ENCODE measurements at regions not wholly inside any gene's neighbourhood (a gene's known extent, or its start where the extent isn't known, plus 50 kb on each side); places are given as distances from the start of the nearest gene placed in this dataset.
"Not testable (repeated sequence)": the region's sequence is repeated elsewhere in the genome, so short reads cannot be mapped to it uniquely, and the experiment has no call there.

DNA sequence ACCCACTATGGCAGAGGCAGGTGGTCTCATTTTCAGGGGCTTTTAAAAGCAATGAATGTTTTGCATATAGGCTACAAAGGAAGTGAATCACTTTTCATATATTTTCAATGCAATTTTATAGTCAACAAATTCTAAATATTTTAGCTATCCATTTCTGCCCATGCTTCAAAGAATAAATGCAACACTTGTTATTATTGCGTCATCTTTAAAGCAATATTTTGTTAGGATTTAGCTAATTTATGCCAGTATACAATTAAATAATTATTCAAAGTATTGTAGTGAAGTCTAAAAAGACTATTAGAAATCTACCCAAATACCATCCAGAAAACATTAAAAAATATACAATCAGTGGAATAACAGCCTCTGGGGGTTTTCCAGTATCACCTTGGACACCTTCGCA is 509.1 kb upstream of the SPANXN1 start:
- intact Hi-C loops (cut with DNase I): no loop called here
- no peaks in the 10 kb centered on the region for H3K36me3 ChIP-seq
- TF ChIP-seq POLR2A (IDR thresholded peaks at IDR 0.05): no peak
- no peak for TF ChIP-seq POLR2AphosphoS5 (IDR thresholded peaks at IDR 0.05; ENCODE audit: insufficient read depth in 1 of 2, low read depth in 1 of 2)
- no peaks in the 10 kb centered on the region for H3K9me3 ChIP-seq
- DNase-seq (ENCODE audit: extremely low spot score in 2 of 2): no peak
- no peaks in the 10 kb centered on the region for H3K4me1 ChIP-seq
- no peak overlapping the region for H3K4me3 ChIP-seq
- no peaks in the 10 kb centered on the region for H3K27me3 ChIP-seq
- no peak overlapping the region for H3K27ac ChIP-seq

GRCh38 chrX:144768540-144768939 is 478.8 kb upstream of the SPANXN1 start:
- intact Hi-C loops (cut with DNase I): no loop called here
- Histone ChIP-seq H3K4me1 (no peaks in the 10 kb centered on the region), H3K36me3 (no peaks in the 10 kb centered on the region), H3K4me3 (no peak overlapping the region), H3K27me3 (no peaks in the 10 kb centered on the region), H3K9me3 (no peaks in the 10 kb centered on the region), H3K27ac (no peak overlapping the region)
- TF ChIP-seq CTCF (IDR thresholded peaks at IDR 0.05) (no peak), POLR2A (IDR thresholded peaks at IDR 0.05) (no peak), POLR2AphosphoS5 (IDR thresholded peaks at IDR 0.05; ENCODE audit: insufficient read depth in 1 of 2, low read depth in 1 of 2) (no peak)
- DNase-seq (ENCODE audit: extremely low spot score in 2 of 2): no peak

GRCh38 chrX:144783528-144783927 is 463.8 kb upstream of the SPANXN1 start:
- H3K27me3 ChIP-seq; H3K4me3 ChIP-seq; H3K4me1 ChIP-seq; H3K36me3 ChIP-seq; H3K27ac ChIP-seq; H3K9me3 ChIP-seq; DNase-seq (ENCODE audit: extremely low spot score in 2 of 2): not testable (repeated sequence)
- intact Hi-C loops (cut with DNase I): loop anchor here (5.0 kb wide), 1 partner anchor 1194 kb away; no protein-coding TSS in a partner anchor

DNA sequence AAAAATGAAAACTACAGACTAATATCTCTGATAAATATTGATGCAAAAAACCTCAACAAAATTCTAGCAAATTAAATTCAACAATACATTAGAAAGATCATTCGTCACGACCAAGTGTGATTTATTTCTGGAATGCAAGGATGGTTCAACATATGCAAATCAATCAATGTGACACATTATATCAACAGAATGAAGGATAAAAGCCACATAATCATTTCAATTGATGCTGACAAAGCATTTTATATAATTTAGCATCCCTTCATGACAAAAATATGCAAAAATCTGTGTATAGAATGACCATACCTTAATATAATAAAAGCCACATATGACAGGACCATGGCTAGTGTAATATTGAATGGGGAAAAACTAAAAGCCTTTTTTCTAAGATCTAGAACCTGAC is 457.2 kb upstream of the SPANXN1 start:
- H3K27ac ChIP-seq: no peak overlapping the region
- no peaks in the 10 kb centered on the region for H3K4me1 ChIP-seq
- peaks cover 8% of the 10 kb centered on the region for H3K9me3 ChIP-seq
- no peaks in the 10 kb centered on the region for H3K27me3 ChIP-seq
- DNase-seq (ENCODE audit: extremely low spot score in 2 of 2): no peak
- no peak for TF ChIP-seq POLR2A (IDR thresholded peaks at IDR 0.05)
- TF ChIP-seq CTCF (IDR thresholded peaks at IDR 0.05): no peak
- TF ChIP-seq POLR2AphosphoS5 (IDR thresholded peaks at IDR 0.05; ENCODE audit: insufficient read depth in 1 of 2, low read depth in 1 of 2): no peak
- H3K4me3 ChIP-seq: no peak overlapping the region
- H3K36me3 ChIP-seq: no peaks in the 10 kb centered on the region
- intact Hi-C loops (cut with DNase I): no loop called here

DNA sequence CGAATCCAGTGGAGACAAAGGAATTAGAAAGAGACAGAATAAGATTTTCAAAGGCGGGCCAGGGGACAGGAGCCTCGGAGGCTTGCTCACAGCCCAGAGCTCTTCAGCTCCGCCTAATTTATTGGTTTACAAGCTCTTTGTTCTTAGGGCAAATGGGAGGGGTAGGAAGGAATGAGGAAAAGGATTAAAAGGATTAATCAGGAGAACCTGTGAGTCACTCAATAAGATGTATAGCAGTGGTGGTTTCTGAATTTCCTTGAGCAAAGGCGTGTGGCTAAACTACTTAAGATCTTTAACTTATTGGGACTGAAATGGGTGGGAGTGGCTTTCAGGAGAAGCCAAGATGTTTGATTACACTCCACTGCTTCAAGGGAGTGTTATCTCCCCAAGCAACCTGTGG is 456.0 kb upstream of the SPANXN1 start:
- Histone ChIP-seq H3K4me3 (no peak overlapping the region), H3K9me3 (peaks cover 8% of the 10 kb centered on the region), H3K36me3 (no peaks in the 10 kb centered on the region), H3K27me3 (no peaks in the 10 kb centered on the region), H3K27ac (no peak overlapping the region), H3K4me1 (no peaks in the 10 kb centered on the region)
- intact Hi-C loops (cut with DNase I): no loop called here
- DNase-seq (ENCODE audit: extremely low spot score in 2 of 2): no peak
- TF ChIP-seq CTCF (IDR thresholded peaks at IDR 0.05): no peak
- TF ChIP-seq POLR2A (IDR thresholded peaks at IDR 0.05): no peak
- no peak for TF ChIP-seq POLR2AphosphoS5 (IDR thresholded peaks at IDR 0.05; ENCODE audit: insufficient read depth in 1 of 2, low read depth in 1 of 2)

- intact Hi-C loops (cut with DNase I): no loop called here
- H3K4me1 ChIP-seq: no peaks in the 10 kb centered on the region
- H3K27me3 ChIP-seq: no peaks in the 10 kb centered on the region
- H3K9me3 ChIP-seq: no peaks in the 10 kb centered on the region
- H3K4me3 ChIP-seq: no peak overlapping the region
- DNase-seq (ENCODE audit: extremely low spot score in 2 of 2): no peak
- TF ChIP-seq POLR2AphosphoS5 (IDR thresholded peaks at IDR 0.05; ENCODE audit: insufficient read depth in 1 of 2, low read depth in 1 of 2) (no peak), CTCF (IDR thresholded peaks at IDR 0.05) (no peak), POLR2A (IDR thresholded peaks at IDR 0.05) (no peak)
- no peaks in the 10 kb centered on the region for H3K36me3 ChIP-seq
- H3K27ac ChIP-seq: no peak overlapping the region
These were observed 448.3 kb upstream of the SPANXN1 start for GRCh38 chrX:144798972-144799371.
